ENCODE measurements at regions not wholly inside any gene's neighbourhood (a gene's known extent, or its start where the extent isn't known, plus 50 kb on each side); places are given as distances from the start of the nearest gene placed in this dataset.
"Not testable (repeated sequence)": the region's sequence is repeated elsewhere in the genome, so short reads cannot be mapped to it uniquely, and the experiment has no call there.

DNA sequence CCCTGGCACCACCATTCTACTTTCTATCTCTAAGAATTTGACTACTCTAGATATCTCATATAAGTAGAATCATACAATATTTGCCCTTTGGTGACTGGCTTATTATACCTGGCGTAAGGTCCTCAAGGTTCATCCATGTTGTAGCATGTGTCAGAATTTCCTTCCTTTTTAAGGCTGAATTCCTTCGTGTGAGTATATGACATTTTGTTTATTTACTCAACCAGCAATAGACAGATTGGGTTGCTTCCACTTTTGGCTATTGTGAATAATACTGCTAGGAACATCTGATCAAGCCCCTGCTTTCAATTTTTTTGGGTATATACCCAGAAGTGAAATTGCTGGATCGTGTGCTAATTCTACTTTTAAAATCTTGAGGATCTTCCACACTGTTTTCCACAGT, 232.8 kb upstream of the MCHR2 start:
- no peak for DNase-seq

DNA sequence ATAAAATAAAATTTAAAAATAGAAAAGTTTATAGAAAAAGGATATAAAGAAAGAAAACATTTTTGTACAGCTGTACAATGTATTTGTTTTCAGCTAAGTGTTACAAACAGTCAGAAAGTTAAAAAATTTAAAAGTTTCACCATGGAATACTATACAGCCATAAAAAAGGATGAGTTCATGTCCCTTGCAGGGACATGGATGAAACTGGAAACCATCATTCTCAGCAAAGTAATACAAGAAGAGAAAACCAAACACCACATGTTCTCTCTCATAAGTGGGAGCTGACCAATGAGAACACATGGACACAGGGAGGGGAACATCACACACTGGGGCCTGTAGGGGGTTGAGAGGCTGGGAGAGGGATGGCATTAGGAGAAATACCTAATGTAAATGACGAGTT, 229.9 kb upstream of the MCHR2 start:
- DNase-seq: not testable (repeated sequence)

DNA sequence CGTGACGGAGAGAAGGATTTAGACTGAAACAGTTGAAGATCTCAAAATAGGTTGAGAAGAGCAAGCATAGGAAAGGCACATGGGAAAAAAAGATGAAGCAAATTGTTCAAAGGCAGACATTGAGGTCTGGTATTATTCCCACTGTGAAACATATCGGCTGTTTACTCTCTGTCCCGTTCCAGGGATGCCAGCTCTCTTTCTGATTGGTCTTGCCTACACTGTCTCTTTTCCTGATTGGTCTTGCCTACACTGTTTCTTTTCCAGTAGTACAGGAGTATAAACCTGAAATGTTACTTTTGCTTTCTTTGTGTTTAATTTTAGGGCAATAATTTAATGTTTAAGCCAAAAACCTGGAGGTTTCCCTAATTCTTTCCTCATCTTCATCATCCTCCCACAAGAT, 226.5 kb upstream of the MCHR2 start:
- DNase-seq: no peak

DNA sequence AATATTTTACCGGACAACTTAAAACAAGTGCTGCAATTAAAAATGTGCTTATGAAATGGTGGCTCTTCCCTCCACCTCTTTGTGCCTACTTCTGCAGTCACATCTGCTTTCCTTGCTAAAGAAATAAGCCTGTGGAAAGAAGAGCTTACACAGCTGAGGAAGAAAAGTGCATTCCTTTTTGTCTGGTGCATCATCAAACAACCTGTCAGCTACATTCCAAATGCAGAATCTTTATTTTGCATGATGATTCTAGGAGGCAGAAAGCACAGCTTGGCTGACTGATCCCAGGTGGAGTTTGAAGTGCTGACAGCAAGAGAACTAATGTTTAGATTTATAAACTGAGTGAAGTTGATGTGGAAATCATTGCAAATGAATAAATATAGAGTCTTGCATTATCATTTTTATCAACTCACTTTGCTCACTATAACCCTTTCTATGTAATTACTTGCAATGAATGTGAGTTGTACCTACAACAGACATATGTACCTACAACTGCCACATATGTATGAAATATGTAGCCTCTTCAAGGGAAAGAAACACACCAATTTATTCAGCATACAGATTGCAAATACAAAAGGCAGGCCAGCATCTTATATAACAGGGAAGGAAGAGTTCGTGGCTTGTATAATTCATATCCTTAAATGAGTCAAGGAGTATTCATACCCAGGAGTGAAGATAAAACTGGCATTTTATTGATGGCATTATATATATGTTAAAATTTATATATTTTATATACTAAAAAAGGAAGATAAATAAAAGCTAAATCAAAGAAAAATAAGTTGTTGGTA, 223.4 kb upstream of the MCHR2 start:
- no peak for DNase-seq

DNA sequence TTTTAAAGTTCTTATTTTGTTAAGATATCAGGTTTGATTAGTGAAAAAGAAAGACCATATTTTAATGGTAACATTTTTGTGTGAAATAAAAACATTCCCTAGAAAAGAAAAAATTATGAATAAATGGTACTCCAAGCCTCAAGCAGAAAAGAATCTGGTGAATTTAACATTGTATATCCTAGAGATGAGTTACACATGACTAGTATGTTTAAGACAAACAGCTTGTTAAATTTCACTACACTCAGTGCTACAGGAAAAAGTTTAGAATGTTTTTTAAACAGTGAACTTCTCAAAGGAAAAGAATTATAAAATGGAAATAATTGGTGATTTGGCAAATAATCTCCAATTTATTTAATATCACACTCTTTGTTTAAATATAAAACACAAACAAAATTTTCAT, 222.7 kb upstream of the MCHR2 start:
- DNase-seq: no peak

DNA sequence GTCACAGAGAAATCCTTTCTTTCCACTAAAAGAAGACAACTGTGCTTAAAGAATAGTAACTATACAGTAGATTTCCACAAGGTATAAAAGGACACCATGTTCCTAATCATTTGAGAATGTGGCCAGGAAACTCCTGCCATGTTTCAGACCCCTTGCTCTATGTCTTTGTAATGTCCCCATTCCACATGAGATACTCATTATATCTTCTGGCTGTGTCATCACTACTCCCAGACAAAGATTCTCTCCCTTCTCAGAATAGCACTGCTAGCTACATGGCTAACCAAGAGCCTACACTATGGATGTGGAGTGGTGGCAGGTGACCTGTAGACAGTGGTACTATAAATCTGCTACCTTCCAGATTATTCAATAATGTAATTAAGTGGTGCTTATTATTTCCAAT, 218.1 kb upstream of the MCHR2 start:
- no peak for DNase-seq

DNA sequence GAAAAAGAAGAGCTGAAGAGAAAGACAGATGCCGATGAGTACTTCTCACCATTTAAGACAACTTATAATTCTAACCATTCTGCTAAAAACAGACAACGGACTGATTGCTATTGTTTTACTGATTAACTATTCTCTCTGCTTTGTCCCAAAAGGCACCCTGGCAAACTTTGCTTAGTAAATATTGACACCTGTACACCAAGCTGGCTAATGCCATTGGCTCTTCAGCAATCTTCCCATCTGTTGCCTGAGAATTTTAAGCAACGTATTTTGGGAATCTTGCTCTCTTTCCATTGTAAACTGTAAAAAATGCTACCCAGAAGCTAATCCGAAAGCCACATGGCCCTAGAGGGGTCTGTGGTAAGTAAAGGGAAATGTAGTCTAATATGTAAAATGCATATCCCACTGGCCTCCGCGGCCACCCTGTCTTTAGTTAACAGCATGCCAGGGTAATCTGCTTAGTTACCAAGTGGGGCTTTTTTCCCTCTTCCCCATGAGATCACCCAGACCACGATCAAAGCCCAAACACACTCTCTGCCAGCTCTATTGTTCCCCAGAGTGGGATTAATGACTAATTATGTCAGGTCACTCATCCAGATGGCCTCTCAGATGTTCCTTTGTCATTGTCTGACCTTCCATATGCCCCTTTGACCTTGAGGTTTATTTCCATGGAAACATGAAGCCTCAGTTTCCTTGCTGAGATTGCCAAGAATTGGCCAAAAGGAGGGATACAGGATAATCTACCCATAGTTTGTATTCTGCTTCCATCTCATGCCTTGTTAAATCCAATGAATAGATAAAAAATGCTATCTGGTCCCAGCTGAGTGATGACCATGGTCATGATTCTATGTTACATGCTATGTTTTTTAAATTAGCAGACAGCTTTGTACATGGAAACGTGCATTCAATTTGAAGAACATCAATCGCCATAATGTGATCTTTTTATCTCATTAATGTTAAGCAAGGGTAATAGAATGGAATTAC, 216.4 kb upstream of the MCHR2 start:
- no peak for DNase-seq

DNA sequence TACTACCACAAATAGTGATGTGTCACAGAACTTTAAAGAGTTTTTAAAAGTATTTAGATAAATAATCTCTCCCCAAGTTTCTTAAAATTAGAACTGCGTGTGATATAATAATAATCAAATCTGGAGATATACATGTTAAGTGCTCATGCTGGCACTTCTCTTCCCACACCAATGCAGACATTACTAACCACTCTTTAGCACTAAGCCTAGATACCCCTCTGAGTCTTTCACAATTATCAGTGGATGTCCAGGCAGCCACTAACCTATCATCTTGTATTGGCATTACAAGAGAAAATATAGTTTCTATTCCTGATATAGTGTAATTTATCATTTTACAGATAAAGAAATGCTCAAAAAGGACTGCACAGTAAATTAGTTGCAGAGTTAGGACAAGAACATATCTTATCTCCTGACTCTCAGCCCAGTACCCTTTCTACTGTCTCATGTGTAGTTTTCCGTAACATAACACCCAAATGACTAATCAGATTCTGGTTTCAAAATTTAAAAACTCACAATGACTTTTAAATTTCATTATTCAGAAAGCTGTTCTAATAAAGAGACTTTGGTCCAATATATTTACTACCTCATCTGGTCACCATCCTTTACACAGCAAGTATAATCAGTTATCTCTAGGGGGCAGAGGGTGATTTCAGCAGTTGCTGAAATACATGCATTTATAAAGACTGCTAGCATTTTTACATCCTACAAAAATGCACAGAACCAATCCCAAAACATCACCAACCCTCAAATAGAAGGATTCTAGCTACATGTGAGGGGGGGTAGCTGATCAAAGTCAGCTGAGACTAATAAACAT, 215.5 kb upstream of the MCHR2 start:
- DNase-seq: no peak

DNA sequence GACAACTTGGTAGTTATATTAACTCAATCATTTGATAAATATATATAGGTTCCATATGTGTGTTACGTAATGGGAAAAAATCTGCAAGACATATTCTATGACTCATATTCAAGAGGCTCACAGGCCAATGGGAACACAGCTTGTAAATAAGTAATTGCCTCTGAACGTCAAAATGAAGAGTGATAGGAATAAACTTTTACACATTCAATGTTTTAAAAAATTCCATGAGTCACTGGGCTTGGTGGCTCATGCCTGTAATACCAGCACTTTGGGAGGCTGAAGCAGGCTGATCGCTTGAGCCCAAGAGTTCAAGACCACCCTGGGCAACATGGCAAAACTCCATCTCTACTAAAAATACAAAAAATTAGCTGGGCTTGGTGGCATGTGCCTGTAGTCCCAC, 209.4 kb upstream of the MCHR2 start:
- no peak for DNase-seq

DNA sequence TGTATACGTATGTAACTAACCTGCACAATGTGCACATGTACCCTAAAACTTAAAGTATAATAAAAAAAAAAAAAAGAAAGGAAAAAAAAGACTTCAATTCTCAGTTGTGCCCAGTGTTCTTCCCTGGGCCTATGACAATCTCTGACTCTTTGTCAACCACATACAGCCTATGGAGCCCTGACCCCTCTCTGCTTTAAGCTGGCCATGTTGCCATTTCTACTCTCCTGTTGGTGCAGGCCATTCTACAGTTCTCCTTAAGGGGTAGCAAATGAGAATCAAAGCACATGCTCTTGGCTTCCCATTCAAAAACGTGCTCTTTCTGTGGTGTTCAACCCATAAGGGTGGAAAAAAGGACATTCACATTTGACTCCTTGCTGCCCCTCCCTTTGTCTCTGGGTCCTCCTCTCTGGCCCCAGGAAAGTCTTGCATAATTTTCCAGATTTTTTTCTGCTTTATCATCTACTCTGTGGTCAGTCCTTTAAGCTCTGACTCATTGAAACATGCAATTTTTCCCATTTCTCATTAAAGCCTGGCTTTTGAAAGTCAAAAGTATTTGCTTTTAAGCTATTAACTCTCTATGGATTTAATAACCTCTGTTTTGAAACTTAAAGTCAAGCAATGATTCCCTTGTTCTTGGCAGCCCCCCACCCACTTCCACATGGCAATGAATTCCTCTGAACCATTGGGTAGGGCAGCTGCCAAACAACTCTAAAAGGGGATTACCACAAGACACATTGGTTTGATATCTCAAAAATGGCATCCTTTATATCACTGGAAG, 208.6 kb upstream of the MCHR2 start:
- DNase-seq: no peak

DNA sequence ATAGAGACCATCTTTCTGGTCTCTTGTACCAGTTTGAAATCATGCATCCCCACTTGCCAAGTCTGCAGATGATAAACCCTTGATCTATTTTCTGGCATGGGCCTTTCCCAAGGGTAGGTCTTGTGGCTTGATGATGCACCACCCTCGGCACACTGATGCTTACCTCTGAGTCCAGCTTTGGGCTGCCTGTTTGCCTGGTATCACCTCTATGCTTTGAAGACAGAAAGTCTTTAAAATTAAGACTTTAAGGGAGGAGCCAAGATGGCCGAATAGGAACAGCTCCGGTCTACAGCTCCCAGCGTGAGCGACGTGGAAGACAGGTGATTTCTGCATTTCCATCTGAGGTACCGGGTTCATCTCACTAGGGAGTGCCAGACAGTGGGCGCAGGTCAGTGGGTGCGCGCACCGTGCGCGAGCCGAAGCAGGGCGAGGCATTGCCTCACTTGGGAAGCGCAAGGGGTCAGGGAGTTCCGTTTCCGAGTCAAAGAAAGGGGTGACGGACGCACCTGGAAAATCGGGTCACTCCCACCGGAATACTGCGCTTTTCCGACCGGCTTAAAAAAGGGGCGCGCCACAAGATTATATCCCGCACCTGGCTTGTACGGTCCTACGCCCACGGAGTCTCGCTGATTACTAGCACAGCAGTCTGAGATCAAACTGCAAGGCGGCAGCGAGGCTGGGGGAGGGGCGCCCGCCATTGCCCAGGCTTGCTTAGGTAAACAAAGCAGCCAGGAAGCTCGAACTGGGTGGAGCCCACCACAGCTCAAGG, 202.4 kb upstream of the MCHR2 start:
- not testable (repeated sequence) for DNase-seq

DNA sequence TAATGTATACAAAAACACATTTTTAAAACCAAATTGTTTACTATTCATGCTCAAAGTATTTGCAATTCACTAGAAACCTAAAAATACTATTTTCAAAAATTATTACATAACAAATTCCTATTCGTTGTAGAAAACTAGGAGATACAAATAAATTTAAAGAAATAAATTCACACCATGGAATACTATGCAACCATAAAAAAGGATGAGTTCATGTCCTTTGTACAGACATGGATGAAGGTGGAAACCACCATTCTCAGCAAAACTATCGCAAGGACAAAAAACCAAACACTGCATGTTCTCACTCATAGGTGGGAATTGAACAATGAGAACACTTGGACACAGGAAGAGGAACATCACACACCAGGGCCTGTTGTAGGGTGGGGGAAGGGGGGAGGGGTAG, 201.2 kb upstream of the MCHR2 start:
- DNase-seq: not testable (repeated sequence)

DNA sequence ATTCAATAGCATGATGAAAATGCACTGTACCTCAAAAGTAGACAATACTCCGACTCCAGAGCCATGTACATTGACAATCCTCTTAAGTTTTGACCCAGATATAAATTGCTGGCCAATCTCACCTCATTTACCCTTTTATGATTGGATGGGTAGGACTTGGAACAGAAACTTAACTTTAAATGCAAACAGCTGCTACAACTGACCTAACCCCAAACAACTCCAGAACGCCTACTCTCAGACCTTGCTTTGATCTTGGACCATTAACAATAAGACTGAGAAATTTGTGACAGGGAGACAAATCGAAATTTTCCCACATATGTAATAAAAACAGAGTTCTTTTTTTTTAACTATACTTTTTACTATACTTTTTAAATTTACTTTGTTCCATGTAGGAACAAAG, 200.5 kb upstream of the MCHR2 start:
- DNase-seq: no peak

DNA sequence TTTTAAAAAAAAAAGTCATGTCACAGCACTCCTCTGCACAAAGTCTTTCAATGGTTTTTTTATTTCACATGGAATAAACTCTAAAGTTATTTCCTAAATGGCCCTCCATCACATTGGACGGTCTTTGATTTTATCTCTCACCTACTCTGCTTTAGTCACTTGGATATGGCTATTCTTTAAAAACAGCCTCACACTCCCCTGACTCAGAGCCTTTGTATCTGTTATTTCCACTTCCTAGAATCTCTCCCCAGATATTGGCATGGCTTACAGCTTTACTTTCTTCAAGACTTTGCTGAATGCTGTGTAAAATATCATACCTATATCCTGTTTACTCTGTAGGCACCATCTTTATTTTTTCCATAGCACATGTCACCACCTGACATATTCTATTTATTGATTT, 194.7 kb upstream of the MCHR2 start:
- no peak for DNase-seq

DNA sequence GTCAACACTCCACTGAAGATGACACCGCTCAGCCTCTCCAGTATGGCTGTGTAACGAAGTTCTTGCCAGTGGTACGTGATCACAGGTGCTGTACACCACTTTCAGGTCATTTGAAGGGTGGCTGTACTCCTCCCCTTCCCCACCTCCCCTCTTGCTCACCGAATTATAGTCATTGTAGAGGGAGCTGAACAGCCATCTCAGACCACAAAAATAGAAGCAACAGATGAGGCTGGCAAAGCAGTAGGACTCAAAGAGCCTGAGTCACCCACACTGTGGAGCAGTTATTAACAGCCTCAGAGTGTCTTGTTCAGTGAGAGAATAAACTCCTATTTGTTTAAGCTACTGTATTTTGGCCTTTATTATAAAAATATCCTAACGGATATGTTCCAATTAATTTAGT, 192.5 kb upstream of the MCHR2 start:
- DNase-seq: no peak

DNA sequence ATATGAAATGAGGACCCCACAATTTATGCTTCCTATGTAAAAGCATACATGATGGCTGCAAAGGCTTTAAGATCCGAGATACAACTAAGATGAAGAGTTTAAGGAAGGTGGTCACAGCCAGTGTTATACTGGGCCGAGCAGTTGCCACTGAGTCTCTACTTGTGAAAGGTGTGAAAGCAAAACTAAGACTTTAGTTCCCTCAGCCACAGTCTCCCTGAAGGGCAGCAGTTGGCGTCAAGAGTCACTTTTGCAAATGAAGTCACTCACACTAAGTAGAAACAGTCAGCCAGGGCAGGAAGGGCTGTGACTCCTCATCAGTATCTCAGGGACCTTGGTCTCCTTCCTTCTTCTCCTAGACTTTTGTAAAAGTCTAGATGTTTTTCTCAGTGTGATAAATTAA, 191.6 kb upstream of the MCHR2 start:
- DNase-seq: no peak

DNA sequence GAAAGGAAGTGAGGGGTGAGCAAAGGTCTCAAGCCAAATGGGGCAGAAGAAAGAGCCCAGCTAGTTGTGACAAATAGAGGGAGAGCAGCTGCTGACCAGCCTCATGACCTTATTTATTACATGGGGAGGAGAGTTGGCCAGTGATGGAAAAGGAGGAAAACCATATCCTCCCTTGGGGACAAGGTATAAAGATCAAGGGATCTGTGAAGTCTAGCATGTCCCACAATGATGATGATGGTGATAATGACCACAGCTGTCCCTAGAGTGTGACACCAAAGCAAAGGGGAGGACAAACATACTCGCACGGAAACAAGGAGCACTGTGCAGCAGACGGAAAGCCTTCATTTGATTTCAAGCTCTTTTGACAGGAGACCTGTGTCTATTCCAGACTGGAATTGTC, 190.4 kb upstream of the MCHR2 start:
- no peak for DNase-seq

DNA sequence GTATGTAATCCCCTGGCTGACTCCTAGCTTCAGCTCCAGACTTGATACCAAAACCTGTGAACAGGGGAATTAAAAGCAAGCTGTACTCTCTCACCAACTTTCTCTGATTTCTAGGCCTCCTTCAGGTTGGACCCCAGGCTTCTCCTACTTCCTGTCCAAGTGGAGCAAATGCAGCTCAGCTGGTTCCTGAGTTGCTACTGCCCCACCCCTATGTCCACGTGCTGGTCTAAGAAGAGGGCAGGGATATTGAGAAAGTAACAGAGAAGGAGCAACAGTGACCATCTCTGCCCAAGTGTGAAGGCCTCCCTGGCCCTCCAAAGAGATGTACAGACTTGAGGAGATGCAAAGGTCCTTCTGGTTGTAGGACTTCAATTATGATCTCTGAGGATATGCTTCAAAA, 188.3 kb upstream of the MCHR2 start:
- no peak for DNase-seq

DNA sequence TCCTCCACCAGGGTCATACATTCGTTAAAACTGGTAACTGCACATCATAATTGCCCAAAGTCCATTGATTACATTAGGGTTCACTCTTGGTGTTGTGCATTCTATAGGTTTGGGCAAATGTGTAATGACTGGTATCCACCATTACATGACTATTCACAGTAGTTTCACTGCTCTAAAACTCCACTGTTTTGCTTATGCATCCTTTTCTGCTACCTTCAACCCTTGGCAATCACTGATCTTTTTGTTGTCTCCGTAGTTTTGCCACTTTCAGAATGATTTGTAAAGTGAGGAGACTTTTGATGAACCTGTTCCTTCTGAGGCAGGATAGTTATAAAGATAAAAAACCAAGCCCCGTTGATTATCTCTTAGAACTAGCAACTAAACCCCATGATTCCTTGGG, 187.3 kb upstream of the MCHR2 start:
- DNase-seq: no peak

DNA sequence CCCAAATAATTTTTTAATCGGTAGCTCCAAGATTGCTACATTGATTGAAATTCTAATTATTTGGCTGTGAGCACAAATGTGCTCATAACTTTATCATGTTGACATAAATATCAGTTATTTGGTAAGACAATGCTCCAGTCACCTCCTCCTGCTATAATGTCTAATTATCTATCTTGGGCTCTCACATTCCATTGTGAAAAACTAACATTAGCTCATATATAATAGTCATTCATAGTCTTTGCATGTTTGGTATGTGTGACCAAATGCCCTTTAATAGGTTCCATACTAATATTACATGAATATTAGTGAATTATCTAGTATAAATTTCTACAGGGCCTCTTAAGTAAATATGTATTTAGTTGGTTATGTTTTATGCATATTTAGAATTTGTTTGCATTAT, 185.6 kb upstream of the MCHR2 start:
- DNase-seq: no peak

DNA sequence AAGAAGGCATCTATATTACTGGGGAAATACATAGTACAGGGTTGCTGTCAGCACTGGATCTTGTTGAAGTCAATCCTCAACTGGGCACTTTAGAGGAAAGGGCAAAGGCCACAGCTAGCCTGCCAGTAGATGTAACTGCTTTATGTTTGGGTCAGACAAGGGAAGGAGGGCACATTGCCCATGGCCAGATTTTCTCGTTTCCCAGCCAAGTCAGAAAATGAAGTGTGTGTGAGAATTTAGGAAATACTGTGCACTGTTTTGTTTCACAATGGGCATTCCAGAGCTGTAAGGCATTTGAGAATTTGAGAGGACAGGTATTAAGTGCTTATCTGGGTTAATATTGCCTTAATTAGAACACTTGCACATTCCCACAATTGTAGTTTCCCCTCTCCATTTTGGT, 183.9 kb upstream of the MCHR2 start:
- no peak for DNase-seq
